ENCODE measurements at regions not wholly inside any gene's neighbourhood (a gene's known extent, or its start where the extent isn't known, plus 50 kb on each side); places are given as distances from the start of the nearest gene placed in this dataset.
"Not testable (repeated sequence)": the region's sequence is repeated elsewhere in the genome, so short reads cannot be mapped to it uniquely, and the experiment has no call there.

- peaks cover 8% of the 10 kb centered on the region for H3K9me3 Mint-ChIP-seq
- H3K36me3 Mint-ChIP-seq (ENCODE audit: low read depth), result no peaks in the 10 kb centered on the region
- H3K27me3 Mint-ChIP-seq, result no peaks in the 10 kb centered on the region
- H3K4me1 Mint-ChIP-seq (ENCODE audit: low read depth), result no peaks in the 10 kb centered on the region
- no peak overlapping the region for H3K4me3 Mint-ChIP-seq
- no peak overlapping the region for H3K27ac Mint-ChIP-seq
Measured at GRCh38 chr3:6273878-6274277, 587.0 kb upstream of the GRM7 start.

DNA sequence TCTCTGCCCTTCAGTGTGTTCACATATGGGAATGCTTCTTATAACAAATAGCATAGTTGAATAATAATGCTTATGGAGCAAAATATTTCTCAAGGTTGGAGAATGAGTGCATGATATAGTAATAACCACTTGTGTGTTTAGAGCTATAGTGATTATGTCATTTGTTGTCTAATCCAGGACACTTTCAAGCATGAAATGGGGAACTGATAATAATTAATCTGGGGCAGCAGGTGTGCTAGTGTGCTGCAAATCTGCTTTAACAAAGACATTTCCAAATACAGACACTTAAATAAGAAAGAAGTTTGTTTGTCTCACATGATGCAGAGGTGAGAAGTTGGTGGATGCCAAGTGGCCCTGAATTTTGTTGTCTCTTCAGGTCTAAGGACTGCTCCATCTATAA, 579.3 kb upstream of the GRM7 start:
- Mint-ChIP-seq H3K36me3 (ENCODE audit: low read depth) (no peaks in the 10 kb centered on the region), H3K4me3 (no peak overlapping the region)

GRCh38 chr3:6282918-6283317, 578.0 kb upstream of the GRM7 start:
- H3K4me1 Mint-ChIP-seq (ENCODE audit: low read depth), result peaks cover 5% of the 10 kb centered on the region
- peaks cover 27% of the 10 kb centered on the region for H3K9me3 Mint-ChIP-seq
- H3K36me3 Mint-ChIP-seq (ENCODE audit: low read depth), result no peaks in the 10 kb centered on the region
- no peaks in the 10 kb centered on the region for H3K27me3 Mint-ChIP-seq
- no peak overlapping the region for H3K27ac Mint-ChIP-seq
- no peak overlapping the region for H3K4me3 Mint-ChIP-seq

More for the DNA sequence above, 579.3 kb upstream of the GRM7 start:
- Mint-ChIP-seq H3K4me1 (ENCODE audit: low read depth) (peaks cover 5% of the 10 kb centered on the region), H3K9me3 (peaks cover 22% of the 10 kb centered on the region), H3K27me3 (no peaks in the 10 kb centered on the region), H3K27ac (no peak overlapping the region)

DNA sequence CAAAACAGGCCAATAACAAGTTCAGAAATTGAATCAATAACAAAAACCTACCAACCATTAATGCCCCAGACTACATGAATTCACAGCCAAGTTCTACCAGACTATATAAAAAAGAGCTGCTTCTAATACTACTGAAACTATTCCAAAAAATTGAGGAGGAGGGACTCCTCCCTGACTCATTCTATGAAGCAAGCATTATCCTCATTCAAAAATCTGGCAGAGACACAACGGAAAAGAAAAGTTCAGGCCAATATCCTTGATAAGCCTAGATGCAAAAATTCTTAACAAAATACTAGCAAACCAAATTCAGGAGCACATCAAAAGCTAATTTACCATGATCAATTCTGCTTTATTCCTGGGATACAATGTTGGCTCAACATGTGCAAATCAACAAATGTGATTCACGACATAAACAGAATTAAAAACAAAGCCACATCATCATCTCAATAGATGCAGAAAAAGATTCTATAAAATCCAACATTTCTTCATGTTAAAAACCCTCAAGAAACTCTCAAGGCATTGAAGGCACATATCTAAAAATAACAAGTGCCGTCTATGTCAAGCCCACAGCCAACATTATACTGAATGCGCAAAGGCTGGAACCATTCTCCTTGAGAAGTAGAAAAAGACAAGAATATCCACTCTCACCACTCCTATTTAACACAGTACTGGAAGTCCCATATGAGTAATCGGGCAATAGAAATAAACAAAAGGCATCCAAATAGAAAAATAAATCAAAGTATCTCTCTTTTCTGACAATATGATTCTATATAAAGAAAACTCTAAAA, 573.6 kb upstream of the GRM7 start:
- H3K27me3 Mint-ChIP-seq, result no peaks in the 10 kb centered on the region
- H3K4me1 Mint-ChIP-seq (ENCODE audit: low read depth), result peaks cover 5% of the 10 kb centered on the region
- no peak overlapping the region for H3K27ac Mint-ChIP-seq
- no peaks in the 10 kb centered on the region for H3K36me3 Mint-ChIP-seq (ENCODE audit: low read depth)
- peaks cover 27% of the 10 kb centered on the region for H3K9me3 Mint-ChIP-seq
- H3K4me3 Mint-ChIP-seq, result no peak overlapping the region

GRCh38 chr3:6301626-6302025, 559.3 kb upstream of the GRM7 start:
- no peaks in the 10 kb centered on the region for H3K36me3 Mint-ChIP-seq (ENCODE audit: low read depth)
- H3K27me3 Mint-ChIP-seq, result no peaks in the 10 kb centered on the region
- H3K27ac Mint-ChIP-seq, result no peak overlapping the region
- H3K4me1 Mint-ChIP-seq (ENCODE audit: low read depth), result no peaks in the 10 kb centered on the region
- no peak overlapping the region for H3K4me3 Mint-ChIP-seq
- peaks cover 34% of the 10 kb centered on the region for H3K9me3 Mint-ChIP-seq

- no peak overlapping the region for H3K4me3 Mint-ChIP-seq
- no peak overlapping the region for H3K27ac Mint-ChIP-seq
- H3K27me3 Mint-ChIP-seq, result no peaks in the 10 kb centered on the region
- no peaks in the 10 kb centered on the region for H3K36me3 Mint-ChIP-seq (ENCODE audit: low read depth)
- no peaks in the 10 kb centered on the region for H3K4me1 Mint-ChIP-seq (ENCODE audit: low read depth)
- no peaks in the 10 kb centered on the region for H3K9me3 Mint-ChIP-seq
Measured at GRCh38 chr3:6315906-6316305, 545.0 kb upstream of the GRM7 start.

- no peak overlapping the region for H3K4me3 Mint-ChIP-seq
- no peak overlapping the region for H3K27ac Mint-ChIP-seq
- no peaks in the 10 kb centered on the region for H3K9me3 Mint-ChIP-seq
- no peaks in the 10 kb centered on the region for H3K4me1 Mint-ChIP-seq (ENCODE audit: low read depth)
- no peaks in the 10 kb centered on the region for H3K27me3 Mint-ChIP-seq
- H3K36me3 Mint-ChIP-seq (ENCODE audit: low read depth), result no peaks in the 10 kb centered on the region
Measured at GRCh38 chr3:6321999-6322398, 538.9 kb upstream of the GRM7 start.

DNA sequence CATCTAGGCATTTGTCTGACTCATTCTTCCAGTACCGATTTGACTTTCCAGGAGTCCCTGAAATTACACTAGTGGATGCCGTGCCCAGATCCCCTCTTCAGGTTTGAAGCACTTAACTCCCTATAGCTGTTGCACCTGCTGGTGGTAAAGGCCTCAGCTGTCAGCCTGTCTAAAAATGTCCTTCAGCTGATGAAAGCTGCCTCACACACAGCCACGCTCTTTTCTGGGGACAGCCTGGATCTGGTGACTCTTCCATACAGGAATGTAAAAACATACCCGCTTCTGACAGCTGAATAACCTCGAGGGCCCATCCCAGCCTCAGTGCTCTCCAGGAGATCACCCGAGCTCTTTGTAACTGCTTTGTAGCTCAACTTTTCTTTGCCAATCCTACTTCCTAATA, 534.1 kb upstream of the GRM7 start:
- no peak overlapping the region for H3K4me3 Mint-ChIP-seq
- H3K9me3 Mint-ChIP-seq, result no peaks in the 10 kb centered on the region
- no peaks in the 10 kb centered on the region for H3K36me3 Mint-ChIP-seq (ENCODE audit: low read depth)
- H3K27me3 Mint-ChIP-seq, result no peaks in the 10 kb centered on the region
- no peak overlapping the region for H3K27ac Mint-ChIP-seq
- H3K4me1 Mint-ChIP-seq (ENCODE audit: low read depth), result no peaks in the 10 kb centered on the region

GRCh38 chr3:6340980-6341325, 520.0 kb upstream of the GRM7 start:
- not testable (repeated sequence) for H3K36me3 Mint-ChIP-seq (ENCODE audit: low read depth); H3K9me3 Mint-ChIP-seq

GRCh38 chr3:6351752-6352151, 509.2 kb upstream of the GRM7 start:
- no peaks in the 10 kb centered on the region for H3K36me3 Mint-ChIP-seq (ENCODE audit: low read depth)
- no peak overlapping the region for H3K27ac Mint-ChIP-seq
- no peak overlapping the region for H3K4me3 Mint-ChIP-seq
- H3K27me3 Mint-ChIP-seq, result no peaks in the 10 kb centered on the region
- H3K9me3 Mint-ChIP-seq, result peaks cover 9% of the 10 kb centered on the region
- no peaks in the 10 kb centered on the region for H3K4me1 Mint-ChIP-seq (ENCODE audit: low read depth)

More at GRCh38 chr3:6340980-6341325, 520.0 kb upstream of the GRM7 start:
- not testable (repeated sequence) for H3K4me3 Mint-ChIP-seq; H3K4me1 Mint-ChIP-seq (ENCODE audit: low read depth); H3K27ac Mint-ChIP-seq; H3K27me3 Mint-ChIP-seq

- Mint-ChIP-seq H3K4me3 (no peak overlapping the region), H3K36me3 (ENCODE audit: low read depth) (no peaks in the 10 kb centered on the region), H3K27me3 (no peaks in the 10 kb centered on the region), H3K4me1 (ENCODE audit: low read depth) (no peaks in the 10 kb centered on the region), H3K27ac (no peak overlapping the region), H3K9me3 (peaks cover 7% of the 10 kb centered on the region)
Measured at GRCh38 chr3:6354653-6355052, 506.3 kb upstream of the GRM7 start.

- no peaks in the 10 kb centered on the region for H3K36me3 Mint-ChIP-seq (ENCODE audit: low read depth)
- no peak overlapping the region for H3K27ac Mint-ChIP-seq
- peaks cover 20% of the 10 kb centered on the region for H3K9me3 Mint-ChIP-seq
- no peaks in the 10 kb centered on the region for H3K27me3 Mint-ChIP-seq
- H3K4me1 Mint-ChIP-seq (ENCODE audit: low read depth), result no peaks in the 10 kb centered on the region
- no peak overlapping the region for H3K4me3 Mint-ChIP-seq
Measured at GRCh38 chr3:6362406-6362805, 498.5 kb upstream of the GRM7 start.

- no peaks in the 10 kb centered on the region for H3K36me3 Mint-ChIP-seq (ENCODE audit: low read depth)
- H3K27ac Mint-ChIP-seq, result no peak overlapping the region
- H3K9me3 Mint-ChIP-seq, result peaks cover 23% of the 10 kb centered on the region
- H3K4me3 Mint-ChIP-seq, result no peak overlapping the region
- no peaks in the 10 kb centered on the region for H3K4me1 Mint-ChIP-seq (ENCODE audit: low read depth)
- no peaks in the 10 kb centered on the region for H3K27me3 Mint-ChIP-seq
Measured at GRCh38 chr3:6367171-6367570, 493.7 kb upstream of the GRM7 start.

GRCh38 chr3:6392123-6392522, 468.8 kb upstream of the GRM7 start:
- Mint-ChIP-seq H3K27ac (no peak overlapping the region), H3K9me3 (peaks cover 4% of the 10 kb centered on the region)

DNA sequence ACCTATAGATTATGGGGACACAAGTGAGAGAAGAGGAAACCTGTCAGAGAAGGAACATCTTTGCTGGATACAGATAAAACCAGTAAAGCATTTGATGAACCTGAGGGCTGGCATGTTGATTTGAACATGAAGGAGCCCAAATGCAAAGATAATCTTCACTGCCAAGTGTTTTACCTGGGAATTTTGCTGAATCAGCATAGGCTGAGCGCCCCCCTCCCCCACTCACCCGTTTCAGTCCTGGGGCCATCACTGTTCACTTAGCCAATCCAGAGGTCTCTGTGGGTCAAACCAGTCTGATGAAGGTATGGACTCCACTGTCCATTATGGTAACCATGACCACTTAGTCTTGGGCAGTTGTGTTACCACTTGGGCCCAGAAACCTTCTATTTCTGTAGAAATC, 466.0 kb upstream of the GRM7 start:
- Mint-ChIP-seq H3K27ac (no peak overlapping the region), H3K4me1 (ENCODE audit: low read depth) (no peaks in the 10 kb centered on the region), H3K9me3 (peaks cover 4% of the 10 kb centered on the region), H3K4me3 (no peak overlapping the region), H3K36me3 (ENCODE audit: low read depth) (no peaks in the 10 kb centered on the region), H3K27me3 (no peaks in the 10 kb centered on the region)

More at GRCh38 chr3:6392123-6392522, 468.8 kb upstream of the GRM7 start:
- no peaks in the 10 kb centered on the region for H3K27me3 Mint-ChIP-seq
- no peaks in the 10 kb centered on the region for H3K4me1 Mint-ChIP-seq (ENCODE audit: low read depth)
- no peaks in the 10 kb centered on the region for H3K36me3 Mint-ChIP-seq (ENCODE audit: low read depth)
- H3K4me3 Mint-ChIP-seq, result no peak overlapping the region

DNA sequence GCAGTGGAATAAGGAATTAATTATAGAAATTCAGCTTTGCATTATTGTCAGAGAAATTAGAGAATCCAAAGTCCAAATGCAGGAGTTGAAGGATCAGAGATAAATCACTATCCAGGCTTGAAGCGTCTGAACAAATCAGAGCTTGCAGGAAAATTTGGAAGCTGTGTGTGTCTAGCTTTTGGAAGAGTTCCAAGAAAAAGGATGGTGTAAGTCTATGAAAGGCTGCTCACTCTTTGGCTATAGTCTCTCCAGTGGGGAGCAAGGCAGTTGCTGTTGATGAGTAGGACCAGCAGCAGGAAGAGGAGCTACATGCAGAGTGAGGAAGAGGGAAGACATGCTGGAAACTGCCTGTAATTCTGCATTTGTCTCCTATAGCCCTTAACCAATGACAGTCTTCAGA, 464.3 kb upstream of the GRM7 start:
- no peaks in the 10 kb centered on the region for H3K36me3 Mint-ChIP-seq (ENCODE audit: low read depth)
- H3K9me3 Mint-ChIP-seq, result peaks cover 4% of the 10 kb centered on the region
- H3K4me3 Mint-ChIP-seq, result no peak overlapping the region
- H3K27ac Mint-ChIP-seq, result no peak overlapping the region
- no peaks in the 10 kb centered on the region for H3K27me3 Mint-ChIP-seq
- H3K4me1 Mint-ChIP-seq (ENCODE audit: low read depth), result no peaks in the 10 kb centered on the region
